A673 (cell line): ENCODE measurements at regions not wholly inside any gene's neighbourhood (a gene's known extent, or its start where the extent isn't known, plus 50 kb on each side); places are given as distances from the start of the nearest gene placed in this dataset.

Source experiments
- EZH2 ChIP-seq: fragments of 200-600 bp; sonication (generic); IDR thresholded peaks from 2 replicates; pipeline ENCODE4 v1.6.1; 2017; ENCODE audit warnings: borderline replicate concordance, low read depth, mild to moderate bottlenecking, mixed read lengths, antibody characterized with exemption, low read length; ENCODE audit not compliant: poor library complexity, severe bottlenecking
- TF ChIP-seq, protein P1 (sequence below): fragments of 300-800, 200-600 bp; sonication (generic); conservative IDR thresholded peaks from 2 replicates; pipeline ENCODE4 v1.5.1; 2017; ENCODE audit warnings: low read depth, mild to moderate bottlenecking, antibody characterized with exemption, low read length, moderate library complexity, mixed read lengths

GRCh38 chr12:115623275-115623674 lies 654.2 kb downstream of the MED13L start:
- TF ChIP-seq, protein P1, sequence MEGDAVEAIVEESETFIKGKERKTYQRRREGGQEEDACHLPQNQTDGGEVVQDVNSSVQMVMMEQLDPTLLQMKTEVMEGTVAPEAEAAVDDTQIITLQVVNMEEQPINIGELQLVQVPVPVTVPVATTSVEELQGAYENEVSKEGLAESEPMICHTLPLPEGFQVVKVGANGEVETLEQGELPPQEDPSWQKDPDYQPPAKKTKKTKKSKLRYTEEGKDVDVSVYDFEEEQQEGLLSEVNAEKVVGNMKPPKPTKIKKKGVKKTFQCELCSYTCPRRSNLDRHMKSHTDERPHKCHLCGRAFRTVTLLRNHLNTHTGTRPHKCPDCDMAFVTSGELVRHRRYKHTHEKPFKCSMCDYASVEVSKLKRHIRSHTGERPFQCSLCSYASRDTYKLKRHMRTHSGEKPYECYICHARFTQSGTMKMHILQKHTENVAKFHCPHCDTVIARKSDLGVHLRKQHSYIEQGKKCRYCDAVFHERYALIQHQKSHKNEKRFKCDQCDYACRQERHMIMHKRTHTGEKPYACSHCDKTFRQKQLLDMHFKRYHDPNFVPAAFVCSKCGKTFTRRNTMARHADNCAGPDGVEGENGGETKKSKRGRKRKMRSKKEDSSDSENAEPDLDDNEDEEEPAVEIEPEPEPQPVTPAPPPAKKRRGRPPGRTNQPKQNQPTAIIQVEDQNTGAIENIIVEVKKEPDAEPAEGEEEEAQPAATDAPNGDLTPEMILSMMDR = no peak
- TF ChIP-seq EZH2 = no peak
